K562 (cell line): ENCODE measurements at regions not wholly inside any gene's neighbourhood (a gene's known extent, or its start where the extent isn't known, plus 50 kb on each side); places are given as distances from the start of the nearest gene placed in this dataset.

Experiments
- EP400 ChIP-seq: fragments of 450-650 bp; IDR thresholded peaks from 2 replicates; pipeline ENCODE4 v1.6.1; 2017; ENCODE audit warnings: antibody characterized with exemption, mild to moderate bottlenecking, moderate library complexity
- ETV5 ChIP-seq: sonication (generic); formaldehyde crosslinking; IDR thresholded peaks from 2 replicates; pipeline ENCODE4 v1.4.0; 2020; ENCODE audit warnings: low read depth, mild to moderate bottlenecking, missing genetic modification reagents
- POLR2A ChIP-seq: fragments of 450-650 bp; conservative IDR thresholded peaks from 2 replicates; pipeline ENCODE4 v1.6.1; 2016
- TF ChIP-seq, protein P1 (sequence below): fragments of 450-650 bp; formaldehyde crosslinking; IDR thresholded peaks from 2 replicates; pipeline ENCODE4 v1.4.0; 2022; ENCODE audit warnings: missing genetic modification characterization
- TF ChIP-seq, protein P2 (sequence below): sonication (generic); formaldehyde crosslinking; IDR thresholded peaks from 2 replicates; pipeline ENCODE4 v1.5.0; 2020; ENCODE audit warnings: missing genetic modification reagents
- TF ChIP-seq, protein P3 (sequence below): sonication (generic); formaldehyde crosslinking; IDR thresholded peaks from 2 replicates; pipeline ENCODE4 v1.4.0; 2020; ENCODE audit warnings: mild to moderate bottlenecking, missing genetic modification reagents

DNA sequence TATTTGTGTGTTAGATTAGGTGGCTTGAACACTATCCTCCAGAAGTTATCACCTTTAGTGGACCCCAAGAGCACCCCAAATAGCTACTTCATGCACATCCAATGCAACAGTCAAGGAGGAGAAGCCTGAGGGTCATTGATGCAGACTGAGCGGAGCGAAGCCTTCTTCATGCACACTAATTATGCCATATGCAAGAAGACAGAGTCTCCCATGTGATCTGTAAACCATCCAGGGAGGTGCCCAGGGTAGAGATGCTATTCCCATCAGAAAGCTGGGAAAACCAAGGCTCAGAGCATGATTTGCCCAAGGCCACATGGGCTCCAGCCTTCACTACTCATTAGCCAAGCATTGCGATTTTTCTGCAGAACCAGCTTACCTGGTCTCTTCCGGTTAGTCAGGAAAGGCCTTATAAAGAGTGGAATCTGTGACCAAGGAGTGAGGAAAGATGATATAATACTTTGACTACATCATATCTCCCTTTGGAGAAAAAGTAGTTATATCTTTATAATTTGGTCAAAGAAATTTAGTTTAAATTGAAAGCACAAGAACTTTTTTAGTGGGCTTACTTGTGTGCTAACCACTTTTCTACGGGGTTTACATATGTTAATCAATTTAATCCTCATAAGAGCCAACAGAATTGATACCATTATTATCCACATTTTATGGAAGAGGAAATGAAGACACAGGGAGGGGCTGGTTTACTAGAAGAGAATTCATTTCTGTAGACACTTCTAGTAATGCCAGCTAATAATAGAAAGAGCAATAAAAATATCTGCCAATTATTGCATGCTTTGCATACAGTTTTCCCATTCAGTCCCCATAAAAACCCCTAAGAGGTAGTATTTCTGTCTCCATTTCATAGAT is 220.0 kb downstream of the ESM1 start:
- TF ChIP-seq EP400: no peak
- no peak for TF ChIP-seq ETV5 (CRISPR knock-in tag)
- TF ChIP-seq, protein P1, sequence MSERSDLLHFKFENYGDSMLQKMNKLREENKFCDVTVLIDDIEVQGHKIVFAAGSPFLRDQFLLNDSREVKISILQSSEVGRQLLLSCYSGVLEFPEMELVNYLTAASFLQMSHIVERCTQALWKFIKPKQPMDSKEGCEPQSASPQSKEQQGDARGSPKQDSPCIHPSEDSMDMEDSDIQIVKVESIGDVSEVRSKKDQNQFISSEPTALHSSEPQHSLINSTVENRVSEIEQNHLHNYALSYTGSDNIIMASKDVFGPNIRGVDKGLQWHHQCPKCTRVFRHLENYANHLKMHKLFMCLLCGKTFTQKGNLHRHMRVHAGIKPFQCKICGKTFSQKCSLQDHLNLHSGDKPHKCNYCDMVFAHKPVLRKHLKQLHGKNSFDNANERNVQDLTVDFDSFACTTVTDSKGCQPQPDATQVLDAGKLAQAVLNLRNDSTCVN (CRISPR knock-in tag): no peak
- TF ChIP-seq POLR2A: no peak
- TF ChIP-seq, protein P2, sequence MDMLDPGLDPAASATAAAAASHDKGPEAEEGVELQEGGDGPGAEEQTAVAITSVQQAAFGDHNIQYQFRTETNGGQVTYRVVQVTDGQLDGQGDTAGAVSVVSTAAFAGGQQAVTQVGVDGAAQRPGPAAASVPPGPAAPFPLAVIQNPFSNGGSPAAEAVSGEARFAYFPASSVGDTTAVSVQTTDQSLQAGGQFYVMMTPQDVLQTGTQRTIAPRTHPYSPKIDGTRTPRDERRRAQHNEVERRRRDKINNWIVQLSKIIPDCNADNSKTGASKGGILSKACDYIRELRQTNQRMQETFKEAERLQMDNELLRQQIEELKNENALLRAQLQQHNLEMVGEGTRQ: no peak
- TF ChIP-seq, protein P3, sequence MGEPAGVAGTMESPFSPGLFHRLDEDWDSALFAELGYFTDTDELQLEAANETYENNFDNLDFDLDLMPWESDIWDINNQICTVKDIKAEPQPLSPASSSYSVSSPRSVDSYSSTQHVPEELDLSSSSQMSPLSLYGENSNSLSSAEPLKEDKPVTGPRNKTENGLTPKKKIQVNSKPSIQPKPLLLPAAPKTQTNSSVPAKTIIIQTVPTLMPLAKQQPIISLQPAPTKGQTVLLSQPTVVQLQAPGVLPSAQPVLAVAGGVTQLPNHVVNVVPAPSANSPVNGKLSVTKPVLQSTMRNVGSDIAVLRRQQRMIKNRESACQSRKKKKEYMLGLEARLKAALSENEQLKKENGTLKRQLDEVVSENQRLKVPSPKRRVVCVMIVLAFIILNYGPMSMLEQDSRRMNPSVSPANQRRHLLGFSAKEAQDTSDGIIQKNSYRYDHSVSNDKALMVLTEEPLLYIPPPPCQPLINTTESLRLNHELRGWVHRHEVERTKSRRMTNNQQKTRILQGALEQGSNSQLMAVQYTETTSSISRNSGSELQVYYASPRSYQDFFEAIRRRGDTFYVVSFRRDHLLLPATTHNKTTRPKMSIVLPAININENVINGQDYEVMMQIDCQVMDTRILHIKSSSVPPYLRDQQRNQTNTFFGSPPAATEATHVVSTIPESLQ (CRISPR knock-in tag): no peak
